ENCODE measurements at regions not wholly inside any gene's neighbourhood (a gene's known extent, or its start where the extent isn't known, plus 50 kb on each side); places are given as distances from the start of the nearest gene placed in this dataset.

- no peak for TF ChIP-seq EP300 (IDR thresholded peaks at IDR 0.05)
- TF ChIP-seq POLR2A (IDR thresholded peaks at IDR 0.05) = no peak
- no peak for TF ChIP-seq CTCF (IDR thresholded peaks at IDR 0.05)
- no peak for TF ChIP-seq POLR2AphosphoS5 (IDR thresholded peaks at IDR 0.05)
These were observed 66.3 kb upstream of the IGLL5 start for GRCh38 chr22:22821340-22821739.

All from gastroesophageal sphincter (tissue), 3 donors.